HepG2 (cell line): ENCODE measurements at regions not wholly inside any gene's neighbourhood (a gene's known extent, or its start where the extent isn't known, plus 50 kb on each side); places are given as distances from the start of the nearest gene placed in this dataset.

Experiments used
- ATAC-seq: fragments of 200-7000 bp; cut with Tn5 transposase; 3 replicates; pipeline ENCODE4 v1.9.1; 2020; ENCODE audit warnings: mild to moderate bottlenecking, moderate library complexity
- BruUV-seq: library from RNA; stranded (reverse); fragments of 400-500 nt; replicated peaks from 2 replicates; lab custom pipeline; 2021; lab: Mats Ljungman, UMichigan
- CTCF ChIA-PET: fragments of 300-600 bp; formaldehyde crosslinking; extraction: SDS; loops from one replicate; lab custom pipeline; 2021; ENCODE audit warnings: low total read pairs, inconsistent platforms, low intra/inter-chr PET ratio; lab: Yijun Ruan, JAX
- POLR2A ChIA-PET: fragments of 350-600 bp; sonication (Branson Sonifier 250); formaldehyde crosslinking; loops from one replicate; lab custom pipeline; 2020; ENCODE audit warnings: antibody characterized with exemption, inconsistent platforms; lab: Yijun Ruan, JAX
- DNase-seq: peaks from one replicate; pipeline ENCODE4 v3.0.0-alpha.2; 2015; ENCODE audit warnings: low spot score
- FAIRE-seq: peaks from 3 replicates; lab custom pipeline; 2011; peaks lifted over from hg19 to GRCh38; lab: Jason Lieb, UNC
- H2AFZ ChIP-seq: one replicate; pipeline ENCODE4 v1.6.1; 2011; ENCODE audit warnings: low read length, inconsistent platforms
- H3K27ac ChIP-seq: fragments of 300-600 bp; 3 replicates; pipeline ENCODE4 v1.8.0; 2011; ENCODE audit warnings: mixed run types, mild to moderate bottlenecking, mixed read lengths, low read length, inconsistent platforms; ENCODE audit not compliant: insufficient read depth; ENCODE audit errors: extremely low read length
- H3K27me3 ChIP-seq, 2 experiments: fragments of 200-600 bp in 1 of 2; 2 replicates in 1 of 2; 3 replicates in 1 of 2; pipeline versions ENCODE4 v1.6.0 to v1.8.0; 2011; ENCODE audit warnings: low read length in 2 of 2, mild to moderate bottlenecking in 2 of 2, moderate library complexity in 2 of 2, inconsistent platforms in 1 of 2; ENCODE audit not compliant: insufficient read depth in 2 of 2, control insufficient read depth in 1 of 2
- H3K36me3 ChIP-seq, 2 experiments: fragments of 200-600 bp in 1 of 2; replicated peaks in 1 of 2; 2 replicates in 1 of 2; 3 replicates in 1 of 2; pipeline versions ENCODE4 v1.5.1 to v1.8.0; 2011; ENCODE audit warnings: low read length in 2 of 2, inconsistent platforms in 1 of 2; ENCODE audit not compliant: insufficient read depth in 2 of 2, control insufficient read depth in 1 of 2
- H3K4me1 ChIP-seq: 2 replicates; pipeline ENCODE4 v1.5.1; 2012; ENCODE audit warnings: low read length, inconsistent platforms; ENCODE audit not compliant: insufficient read depth
- H3K4me2 ChIP-seq: 2 replicates; pipeline ENCODE4 v1.6.0; 2011; ENCODE audit warnings: low read depth, low read length, inconsistent platforms
- H3K4me3 ChIP-seq, 3 experiments: fragments of 200-600 bp in 1 of 3; sonication (generic), shearing (Covaris generic) in 1 of 3; replicated peaks in 1 of 3; 2 replicates each; pipeline ENCODE4 v1.5.1; 2011 to 2016; ENCODE audit warnings: low read length in 3 of 3, inconsistent platforms in 2 of 3, low read depth in 2 of 3, mild to moderate bottlenecking in 2 of 3, control low read depth in 1 of 3, mixed read lengths in 1 of 3; ENCODE audit not compliant: insufficient read depth in 1 of 3
- H3K79me2 ChIP-seq: one replicate; pipeline ENCODE4 v1.6.1; 2011; ENCODE audit warnings: low read length, inconsistent platforms; ENCODE audit not compliant: insufficient read depth
- H3K9ac ChIP-seq: 2 replicates; pipeline ENCODE4 v1.6.0; 2011; ENCODE audit warnings: mild to moderate bottlenecking, low read depth, low read length, inconsistent platforms; ENCODE audit not compliant: insufficient read depth
- H3K9me3 ChIP-seq: 2 replicates; pipeline ENCODE4 v1.5.1; 2012; ENCODE audit warnings: mild to moderate bottlenecking, low read length
- H4K20me1 ChIP-seq: 2 replicates; pipeline ENCODE4 v1.6.0; 2011; ENCODE audit warnings: inconsistent platforms, mild to moderate bottlenecking, low read length, moderate library complexity; ENCODE audit not compliant: insufficient read depth
- CENPT ChIP-seq: sonication (generic); formaldehyde crosslinking; IDR thresholded peaks from 2 replicates; pipeline ENCODE4 v1.8.0; 2022; ENCODE audit warnings: low read depth, mild to moderate bottlenecking, moderate library complexity, missing genetic modification reagents
- ELF1 ChIP-seq: sonication (generic); formaldehyde crosslinking; IDR thresholded peaks from 2 replicates; pipeline ENCODE4 v1.4.0; 2020; ENCODE audit warnings: missing genetic modification reagents
- MAFF ChIP-seq: IDR thresholded peaks from 2 replicates; pipeline ENCODE4 v1.6.1; 2011; ENCODE audit warnings: low read depth, low read length, improper control_type of control experiment
- MAFK ChIP-seq, 2 experiments: IDR thresholded peaks in 1 of 2; conservative IDR thresholded peaks in 1 of 2; 2 replicates each; pipeline ENCODE4 v1.6.1; 2011; ENCODE audit warnings: improper control_type of control experiment in 2 of 2, low read length in 2 of 2
- MED13 ChIP-seq: sonication (generic); formaldehyde crosslinking; IDR thresholded peaks from 2 replicates; pipeline ENCODE4 v1.5.0; 2020; ENCODE audit warnings: missing genetic modification reagents
- PAF1 ChIP-seq: IDR thresholded peaks from 2 replicates; pipeline ENCODE4 v1.6.1; 2016; ENCODE audit warnings: missing genetic modification reagents, missing compliant biosample characterization
- PHF5A ChIP-seq: IDR thresholded peaks from one replicate; pipeline ENCODE4 v1.6.1; 2018; ENCODE audit warnings: low read depth, missing genetic modification reagents; ENCODE audit not compliant: unreplicated experiment
- REPIN1 ChIP-seq: sonication (generic); formaldehyde crosslinking; IDR thresholded peaks from 2 replicates; pipeline ENCODE4 v1.8.0; 2022; ENCODE audit warnings: missing genetic modification reagents, low read depth, mild to moderate bottlenecking, borderline replicate concordance
- SOX6 ChIP-seq, 2 experiments: fragments of 450-650 bp in 1 of 2; sonication (generic) in 1 of 2; formaldehyde crosslinking in 1 of 2; IDR thresholded peaks; 2 replicates each; pipeline versions ENCODE4 v1.4.0 to v1.6.1; 2017 to 2020; ENCODE audit warnings: antibody characterized with exemption in 1 of 2, mild to moderate bottlenecking in 1 of 2, missing genetic modification reagents in 1 of 2
- SUZ12 ChIP-seq: fragments of 150-350 bp; IDR thresholded peaks from 2 replicates; pipeline ENCODE4 v1.6.1; 2014; ENCODE audit warnings: low read depth, low read length
- WGBS: methylation state at CpG from one replicate; pipeline ENCODE4 v1.1.6; 2017; ENCODE audit warnings: low lambda C conversion rate; 5-methylcytosine and 5-hydroxymethylcytosine counted together
- in situ Hi-C: cut with HindIII; loops from 2 replicates; pipeline ENCODE4 v1.10.0; 2017; ENCODE audit warnings: low pct_unique_long_range_greater_than_20kb; ENCODE audit not compliant: extremely low pct_ligation_motif_present
- intact Hi-C: fragments of 100-400 bp; cut with micrococcal nuclease; formaldehyde crosslinking; loops from one replicate; pipeline ENCODE4 v1.10.0; 2022; ENCODE audit not compliant: unreplicated experiment

- TF ChIP-seq SOX6 (IDR thresholded peaks at IDR 0.05) (no peak), SOX6 (CRISPR knock-in tag; IDR thresholded peaks at IDR 0.05) (no peak), CENPT (CRISPR knock-in tag) (no peak)
Measured at GRCh38 chr3:104916971-104917370, 449.7 kb upstream of the ALCAM start (continued).

DNA sequence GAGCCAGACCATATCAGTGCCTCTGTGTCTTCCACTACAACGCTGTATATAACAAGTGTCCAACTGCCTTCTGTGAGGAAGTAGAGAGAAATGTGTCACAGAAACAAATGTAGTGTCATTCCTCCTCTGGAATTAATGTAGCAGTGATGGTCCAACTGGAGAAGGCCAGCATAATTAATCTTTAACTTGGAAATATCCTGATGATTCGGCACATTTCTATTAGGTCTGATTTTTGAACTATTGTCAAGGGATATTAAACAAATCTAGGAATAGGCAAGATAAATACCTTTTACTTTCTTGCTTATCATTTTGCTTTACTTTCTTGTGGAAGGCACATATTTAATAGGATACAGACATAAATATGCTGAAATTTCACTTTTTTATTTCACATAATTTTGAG, 446.2 kb upstream of the ALCAM start:
- H2AFZ ChIP-seq, result no peak overlapping the region
- WGBS, result 15% methylated on average over 2 of the region's 2 CpGs
- H3K9ac ChIP-seq, result no peak overlapping the region
- no peak overlapping the region for H3K4me3 ChIP-seq
- CTCF ChIA-PET, result no interaction called here
- H3K4me1 ChIP-seq, result no peaks in the 10 kb centered on the region
- POLR2A ChIA-PET, result no interaction called here
- no peak overlapping the region for H3K4me2 ChIP-seq
- H3K27me3 ChIP-seq, result no peaks in the 10 kb centered on the region
- no peak for ATAC-seq
- H3K79me2 ChIP-seq, result no peaks in the 10 kb centered on the region
- BruUV-seq, result no TSS peak
- H3K9me3 ChIP-seq, result 0 out of 2 replicates have a peak, but pooled peaks cover 14% of the 10 kb centered on the region
- FAIRE-seq, result no peak
- intact Hi-C loops, result no loop called here
- no peak for DNase-seq
- TF ChIP-seq SUZ12, result no peak
- no peak for TF ChIP-seq REPIN1 (CRISPR knock-in tag)
- TF ChIP-seq MAFK (conservative IDR thresholded peaks at IDR 0.05 in 1 of 2, IDR thresholded peaks at IDR 0.05 in 1 of 2; ENCODE audit: low read length in 2 of 2), result peak; percentile 10 to 20; a peak in 2 of 4 replicates
- no peak for TF ChIP-seq PHF5A (CRISPR knock-in tag)
- TF ChIP-seq PAF1 (CRISPR knock-in tag), result no peak
- TF ChIP-seq MAFF, result 0 out of 2 replicates have a peak, but pooled peaks have one; percentile 7
- TF ChIP-seq MED13 (CRISPR knock-in tag), result no peak
- TF ChIP-seq ELF1 (CRISPR knock-in tag), result no peak
- TF ChIP-seq, all 625 proteins: peak for 2
- no peak overlapping the region for H3K27ac ChIP-seq
- no peaks in the 10 kb centered on the region for H3K36me3 ChIP-seq
- in situ Hi-C loops, result no loop called here
- no peaks in the 10 kb centered on the region for H4K20me1 ChIP-seq
